Spleen (tissue), 11 donors: ENCODE measurements at regions not wholly inside any gene's neighbourhood (a gene's known extent, or its start where the extent isn't known, plus 50 kb on each side); places are given as distances from the start of the nearest gene placed in this dataset.

Source experiments
- DNase-seq: peaks from one replicate; pipeline ENCODE4 v3.0.0-alpha.2; 2020
- H3K27ac ChIP-seq, 8 donors: fragments of 200-600 bp; sonication (generic) in 7 of 8; 1 replicate in 4 of 8; 2 replicates in 4 of 8; pipeline versions ENCODE4 v1.5.0 to v1.8.0; 2016 to 2021; ENCODE audit warnings: inconsistent platforms in 4 of 8, mild to moderate bottlenecking in 4 of 8, moderate library complexity in 1 of 8
- H3K27me3 ChIP-seq, 7 donors: fragments of 200-600 bp; sonication (generic) in 6 of 7; replicated peaks in 1 of 7; 1 replicate in 4 of 7; 2 replicates in 3 of 7; pipeline versions ENCODE4 v1.5.0 to v1.8.0; 2016 to 2021; ENCODE audit warnings: inconsistent platforms in 3 of 7, mild to moderate bottlenecking in 1 of 7
- H3K36me3 ChIP-seq, 6 donors: fragments of 200-600 bp; sonication (generic) in 5 of 6; 1 replicate in 4 of 6; 2 replicates in 2 of 6; pipeline versions ENCODE4 v1.5.0 to v1.8.0; 2016 to 2021; ENCODE audit warnings: inconsistent platforms in 2 of 6
- H3K4me1 ChIP-seq, 6 donors: fragments of 200-600 bp; sonication (generic) in 5 of 6; 1 replicate in 3 of 6; 2 replicates in 3 of 6; pipeline versions ENCODE4 v1.5.0 to v1.8.0; 2016 to 2021; ENCODE audit warnings: inconsistent platforms in 3 of 6
- H3K4me3 ChIP-seq, 8 donors: fragments of 200-600 bp; sonication (generic) in 7 of 8; 1 replicate in 4 of 8; 2 replicates in 4 of 8; pipeline versions ENCODE4 v1.5.0 to v1.8.0; 2016 to 2021; ENCODE audit warnings: inconsistent platforms in 4 of 8, mild to moderate bottlenecking in 4 of 8, moderate library complexity in 2 of 8
- H3K9me3 ChIP-seq, 8 donors: fragments of 200-600 bp; sonication (generic) in 7 of 8; 1 replicate in 4 of 8; 2 replicates in 4 of 8; pipeline versions ENCODE4 v1.5.0 to v1.8.0; 2016 to 2021; ENCODE audit warnings: inconsistent platforms in 4 of 8
- CTCF ChIP-seq, 11 experiments: fragments of 200-600 bp in 7 of 11; fragments of 450-650 bp in 4 of 11; sonication (generic) in 4 of 11; IDR thresholded peaks in 8 of 11; conservative IDR thresholded peaks in 3 of 11; 1 replicate in 7 of 11; 2 replicates in 4 of 11; pipeline versions ENCODE4 v1.4.0 to v1.8.0; 2016 to 2021; ENCODE audit warnings: antibody characterized with exemption in 11 of 11, inconsistent platforms in 4 of 11, mild to moderate bottlenecking in 1 of 11
- POLR2A ChIP-seq, 3 donors: fragments of 450-650 bp; IDR thresholded peaks; one replicate each; pipeline ENCODE4 v1.5.1; 2017; ENCODE audit warnings: antibody characterized with exemption in 3 of 3, mild to moderate bottlenecking in 1 of 3
- POLR2AphosphoS5 ChIP-seq, 3 donors: sonication (generic); formaldehyde crosslinking; IDR thresholded peaks; one replicate each; pipeline ENCODE4 v1.5.1; 2017; ENCODE audit warnings: antibody characterized with exemption in 3 of 3
- WGBS, 5 donors: extraction: QIAGEN DNeasy Blood & Tissue Kit in 3 of 5; methylation state at CpG; one replicate each; pipeline versions ENCODE4 v1.1.5 to v1.1.7; 2013 to 2018; 5-methylcytosine and 5-hydroxymethylcytosine counted together
- intact Hi-C: fragments of 100-400 bp; cut with DNase I; formaldehyde crosslinking; loops from one replicate; pipeline ENCODE4 v1.15.0; 2023; ENCODE audit warnings: low total_unique reads
- donor health status: healthy with polysubstance abuse.
- donor health status: DM: no; HTN: no; CAD: no; lungs with moderate emphysema.
- donor health status: DM: no; HTN: no; CAD: no.
- donor health status: Bipolar disorder and iron deficiency.
- donor health status: healthy.
- donor health status: DM: no; HTN: no; CAD: no.
- donor health status: DM: yes; HTN: yes; CAD: no.

- Histone ChIP-seq H3K27ac (no peak overlapping the region), H3K36me3 (no peaks in the 10 kb centered on the region), H3K27me3 (no peaks in the 10 kb centered on the region), H3K4me3 (no peak overlapping the region), H3K4me1 (no peaks in the 10 kb centered on the region), H3K9me3 (peaks cover 0 to 33% (median 16%) of the 10 kb centered on the region in 8 donors)
- intact Hi-C loops = no loop called here
- no peak for DNase-seq
- 60 to 84% (median 76%) methylated on average over 3 to 4 of the region's 4 CpGs for WGBS, 5 donors
- TF ChIP-seq CTCF (IDR thresholded peaks at IDR 0.05 in 8 of 11, conservative IDR thresholded peaks at IDR 0.05 in 3 of 11) = no peak
- TF ChIP-seq POLR2AphosphoS5 (IDR thresholded peaks at IDR 0.05) = no peak
- no peak for TF ChIP-seq POLR2A (IDR thresholded peaks at IDR 0.05)
These were observed 801.4 kb upstream of the PTPRD start for GRCh38 chr9:11414241-11414640.

- Histone ChIP-seq H3K4me1 (no peaks in the 10 kb centered on the region), H3K27me3 (no peaks in the 10 kb centered on the region), H3K9me3 (peaks cover 0 to 23% (median 16%) of the 10 kb centered on the region in 8 donors), H3K36me3 (no peaks in the 10 kb centered on the region), H3K27ac (no peak overlapping the region), H3K4me3 (no peak overlapping the region)
- 41 to 61% (median 55%) methylated on average over 2 of the region's 2 CpGs for WGBS, 5 donors
- intact Hi-C loops = no loop called here
- TF ChIP-seq POLR2A (IDR thresholded peaks at IDR 0.05) = no peak
- no peak for TF ChIP-seq CTCF (IDR thresholded peaks at IDR 0.05 in 8 of 11, conservative IDR thresholded peaks at IDR 0.05 in 3 of 11)
- TF ChIP-seq POLR2AphosphoS5 (IDR thresholded peaks at IDR 0.05) = no peak
- no peak for DNase-seq
These were observed 805.0 kb upstream of the PTPRD start for GRCh38 chr9:11417782-11418181.

GRCh38 chr9:11431490-11431889 is 818.7 kb upstream of the PTPRD start:
- DNase-seq = no peak
- intact Hi-C loops = no loop called here
- no peak overlapping the region for H3K4me3 ChIP-seq
- H3K4me1 ChIP-seq = no peaks in the 10 kb centered on the region
- H3K27me3 ChIP-seq = no peaks in the 10 kb centered on the region
- H3K36me3 ChIP-seq = no peaks in the 10 kb centered on the region
- no peak overlapping the region for H3K27ac ChIP-seq
- WGBS, 5 donors = 84 to 87% (median 87%) methylated on average over 3 of the region's 3 CpGs
- TF ChIP-seq POLR2AphosphoS5 (IDR thresholded peaks at IDR 0.05) (no peak), POLR2A (IDR thresholded peaks at IDR 0.05) (no peak), CTCF (IDR thresholded peaks at IDR 0.05 in 8 of 11, conservative IDR thresholded peaks at IDR 0.05 in 3 of 11) (no peak)
- no peaks in the 10 kb centered on the region for H3K9me3 ChIP-seq

- no peaks in the 10 kb centered on the region for H3K27me3 ChIP-seq
- no peaks in the 10 kb centered on the region for H3K9me3 ChIP-seq
- intact Hi-C loops = no loop called here
- 77 to 96% (median 88%) methylated on average over 1 of the region's 1 CpG for WGBS, 5 donors
- no peaks in the 10 kb centered on the region for H3K36me3 ChIP-seq
- H3K4me1 ChIP-seq = no peaks in the 10 kb centered on the region
- no peak overlapping the region for H3K4me3 ChIP-seq
- no peak for TF ChIP-seq POLR2AphosphoS5 (IDR thresholded peaks at IDR 0.05)
- no peak for TF ChIP-seq CTCF (IDR thresholded peaks at IDR 0.05 in 8 of 11, conservative IDR thresholded peaks at IDR 0.05 in 3 of 11)
- TF ChIP-seq POLR2A (IDR thresholded peaks at IDR 0.05) = no peak
- no peak for DNase-seq
- no peak overlapping the region for H3K27ac ChIP-seq
These were observed 819.6 kb upstream of the PTPRD start for GRCh38 chr9:11432361-11432760.
